ENCODE measurements at regions not wholly inside any gene's neighbourhood (a gene's known extent, or its start where the extent isn't known, plus 50 kb on each side); places are given as distances from the start of the nearest gene placed in this dataset.

DNA sequence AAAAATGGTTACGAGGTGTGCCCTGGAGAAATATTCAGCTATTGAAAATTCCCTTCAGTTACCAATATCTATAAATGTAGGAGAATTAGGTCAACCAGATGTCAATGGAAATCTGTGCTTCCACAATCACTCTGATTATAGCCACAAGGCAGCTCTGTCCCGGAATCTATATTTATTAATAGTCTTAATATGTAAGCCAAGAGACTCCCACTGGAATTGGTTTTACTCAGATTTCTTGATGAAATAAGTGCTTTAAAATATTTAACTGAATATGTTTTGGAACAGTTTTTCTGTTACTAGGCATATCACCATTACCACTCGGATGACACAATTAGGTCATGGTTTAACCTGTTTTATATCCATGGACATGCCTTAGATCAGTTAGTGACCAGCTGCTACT is 169.6 kb downstream of the POM121L12 start:
- no peak for TF ChIP-seq POLR2A (IDR thresholded peaks at IDR 0.05)
- TF ChIP-seq, protein P1, sequence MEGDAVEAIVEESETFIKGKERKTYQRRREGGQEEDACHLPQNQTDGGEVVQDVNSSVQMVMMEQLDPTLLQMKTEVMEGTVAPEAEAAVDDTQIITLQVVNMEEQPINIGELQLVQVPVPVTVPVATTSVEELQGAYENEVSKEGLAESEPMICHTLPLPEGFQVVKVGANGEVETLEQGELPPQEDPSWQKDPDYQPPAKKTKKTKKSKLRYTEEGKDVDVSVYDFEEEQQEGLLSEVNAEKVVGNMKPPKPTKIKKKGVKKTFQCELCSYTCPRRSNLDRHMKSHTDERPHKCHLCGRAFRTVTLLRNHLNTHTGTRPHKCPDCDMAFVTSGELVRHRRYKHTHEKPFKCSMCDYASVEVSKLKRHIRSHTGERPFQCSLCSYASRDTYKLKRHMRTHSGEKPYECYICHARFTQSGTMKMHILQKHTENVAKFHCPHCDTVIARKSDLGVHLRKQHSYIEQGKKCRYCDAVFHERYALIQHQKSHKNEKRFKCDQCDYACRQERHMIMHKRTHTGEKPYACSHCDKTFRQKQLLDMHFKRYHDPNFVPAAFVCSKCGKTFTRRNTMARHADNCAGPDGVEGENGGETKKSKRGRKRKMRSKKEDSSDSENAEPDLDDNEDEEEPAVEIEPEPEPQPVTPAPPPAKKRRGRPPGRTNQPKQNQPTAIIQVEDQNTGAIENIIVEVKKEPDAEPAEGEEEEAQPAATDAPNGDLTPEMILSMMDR (IDR thresholded peaks at IDR 0.05) = no peak

Data from breast epithelium (tissue), 3 donors.